IMR-90 (cell line): ENCODE measurements at regions not wholly inside any gene's neighbourhood (a gene's known extent, or its start where the extent isn't known, plus 50 kb on each side); places are given as distances from the start of the nearest gene placed in this dataset.

ENCODE experiments used
- CHD1 ChIP-seq: IDR thresholded peaks from 2 replicates; pipeline ENCODE4 v1.6.1; 2012; ENCODE audit warnings: low read depth, low read length, improper control_type of control experiment
- CTCF ChIP-seq: conservative IDR thresholded peaks from 2 replicates; pipeline ENCODE4 v1.5.1; 2012; ENCODE audit warnings: mild to moderate bottlenecking, low read depth, low read length, improper control_type of control experiment
- NFE2L2 ChIP-seq: fragments of 150-350 bp; IDR thresholded peaks from 2 replicates; pipeline ENCODE4 v1.6.1; 2016; ENCODE audit warnings: low read depth, mild to moderate bottlenecking, low read length
- POLR2A ChIP-seq: IDR thresholded peaks from 2 replicates; pipeline ENCODE4 v1.6.1; 2012; ENCODE audit warnings: mild to moderate bottlenecking, low read depth, low read length
- RAD21 ChIP-seq: IDR thresholded peaks from 2 replicates; pipeline ENCODE4 v1.6.1; 2012; ENCODE audit warnings: low read length, improper control_type of control experiment

GRCh38 chr9:103335461-103335860 lies 340.3 kb downstream of the CYLC2 start:
- TF ChIP-seq CHD1 (no peak), CTCF (no peak), POLR2A (no peak), NFE2L2 (no peak), RAD21 (no peak)
